K562 (cell line): ENCODE measurements at regions not wholly inside any gene's neighbourhood (a gene's known extent, or its start where the extent isn't known, plus 50 kb on each side); places are given as distances from the start of the nearest gene placed in this dataset.

Experiments used
- ATAC-seq: fragments of 200-7000 bp; cut with Tn5 transposase; 3 replicates; pipeline ENCODE4 v1.9.1; 2020; ENCODE audit warnings: moderate library complexity
- BruUV-seq: library from RNA; stranded (reverse); fragments of 400-500 nt; replicated peaks from 2 replicates; lab custom pipeline; 2021; lab: Mats Ljungman, UMichigan
- CTCF ChIA-PET: fragments of 300-600 bp; formaldehyde crosslinking; extraction: SDS; loops from one replicate; lab custom pipeline; 2021; ENCODE audit warnings: low intra/inter-chr PET ratio; lab: Yijun Ruan, JAX
- POLR2A ChIA-PET: fragments of 300-600, 350-650 bp; sonication (Branson Sonifier 250); formaldehyde crosslinking; extraction: SDS; loops from one replicate; lab custom pipeline; 2021; ENCODE audit warnings: antibody characterized with exemption, inconsistent platforms; lab: Yijun Ruan, JAX
- DNase-seq, 4 experiments: peaks; one replicate each; pipeline versions ENCODE4 v3.0.0 to v3.0.0-alpha.2; 2011 to 2018; ENCODE audit warnings: low spot score in 3 of 4, mixed read lengths in 3 of 4; ENCODE audit errors: extremely low read depth in 1 of 4
- FAIRE-seq: peaks from 2 replicates; lab custom pipeline; 2011; peaks lifted over from hg19 to GRCh38; lab: Jason Lieb, UNC
- H2AFZ ChIP-seq: 2 replicates; pipeline ENCODE4 v1.6.0; 2011; ENCODE audit warnings: low read depth, low read length, control low read depth, inconsistent platforms
- H3K27ac ChIP-seq: fragments of 200-600 bp; 3 replicates; pipeline ENCODE4 v1.8.0; 2011; ENCODE audit warnings: low read depth, mild to moderate bottlenecking, control low read depth, inconsistent platforms, low read length, moderate library complexity, mixed read lengths; ENCODE audit errors: extremely low read depth
- H3K27me3 ChIP-seq, 2 experiments: fragments of 300-600 bp in 1 of 2; 2 replicates in 1 of 2; 3 replicates in 1 of 2; pipeline versions ENCODE4 v1.6.0 to v1.8.0; 2011; ENCODE audit warnings: inconsistent platforms in 2 of 2, low read length in 2 of 2, mild to moderate bottlenecking in 1 of 2, mixed read lengths in 1 of 2, moderate library complexity in 1 of 2; ENCODE audit not compliant: control insufficient read depth in 2 of 2, insufficient read depth in 2 of 2
- H3K36me3 ChIP-seq: fragments of 300-600 bp; 3 replicates; pipeline ENCODE4 v1.8.0; 2011; ENCODE audit warnings: mild to moderate bottlenecking, low read length, inconsistent platforms; ENCODE audit not compliant: control insufficient read depth, insufficient read depth
- H3K4me1 ChIP-seq, 2 experiments: fragments of 200-600 bp in 1 of 2; replicated peaks in 1 of 2; 2 replicates in 1 of 2; 3 replicates in 1 of 2; pipeline versions ENCODE4 v1.5.1 to v1.8.0; 2011; ENCODE audit warnings: inconsistent platforms in 2 of 2, low read length in 2 of 2, mild to moderate bottlenecking in 1 of 2, mixed read lengths in 1 of 2, moderate library complexity in 1 of 2; ENCODE audit not compliant: control insufficient read depth in 2 of 2, insufficient read depth in 2 of 2
- H3K4me2 ChIP-seq: 2 replicates; pipeline ENCODE4 v1.6.1; 2011; ENCODE audit warnings: low read length, control low read depth, inconsistent platforms, mixed read lengths; ENCODE audit not compliant: insufficient read depth
- H3K4me3 ChIP-seq: fragments of 200-600 bp; sonication (generic), shearing (Covaris generic); 2 replicates; pipeline ENCODE4 v1.5.1; 2016; ENCODE audit warnings: control low read depth, inconsistent platforms
- H3K79me2 ChIP-seq: fragments of 200-600 bp; 3 replicates; pipeline ENCODE4 v1.8.0; 2011; ENCODE audit warnings: low read length, inconsistent platforms; ENCODE audit not compliant: control insufficient read depth, insufficient read depth
- H3K9ac ChIP-seq, 2 experiments: 2 replicates each; pipeline versions ENCODE4 v1.6.0 to v1.6.1; 2011; ENCODE audit warnings: low read depth in 2 of 2, low read length in 2 of 2, control low read depth in 1 of 2, inconsistent platforms in 1 of 2, mild to moderate bottlenecking in 1 of 2, mixed read lengths in 1 of 2; ENCODE audit not compliant: insufficient read depth in 1 of 2
- H3K9me1 ChIP-seq: one replicate; pipeline ENCODE4 v1.6.0; 2011; ENCODE audit warnings: inconsistent platforms, mild to moderate bottlenecking, low read length, moderate library complexity; ENCODE audit not compliant: control insufficient read depth, insufficient read depth
- H3K9me3 ChIP-seq: replicated peaks from 2 replicates; pipeline ENCODE4 v1.5.1; 2011; ENCODE audit warnings: low read depth, low read length, inconsistent platforms; ENCODE audit not compliant: control insufficient read depth, insufficient read depth
- H4K20me1 ChIP-seq: replicated peaks from 2 replicates; pipeline ENCODE4 v1.6.1; 2011; ENCODE audit warnings: low read length, inconsistent platforms, mixed read lengths; ENCODE audit not compliant: control insufficient read depth, insufficient read depth
- CCNT2 ChIP-seq: IDR thresholded peaks from 2 replicates; pipeline ENCODE4 v1.6.1; 2011; ENCODE audit warnings: borderline replicate concordance, low read depth, mild to moderate bottlenecking, moderate library complexity, mixed read lengths, low read length; ENCODE audit not compliant: insufficient read length; ENCODE audit errors: extremely low read depth
- FOXK2 ChIP-seq, 2 experiments: fragments of 450-650 bp; IDR thresholded peaks in 1 of 2; conservative IDR thresholded peaks in 1 of 2; 2 replicates each; pipeline ENCODE4 v1.6.1; 2016; ENCODE audit warnings: low read depth in 2 of 2, mild to moderate bottlenecking in 1 of 2
- HDGF ChIP-seq: fragments of 450-650 bp; IDR thresholded peaks from 2 replicates; pipeline ENCODE4 v1.6.1; 2016
- HMG20A ChIP-seq: fragments of 450-650 bp; formaldehyde crosslinking; conservative IDR thresholded peaks from 2 replicates; pipeline ENCODE4 v1.4.0; 2020; ENCODE audit warnings: mild to moderate bottlenecking, mixed read lengths
- RBM34 ChIP-seq: fragments of 200-400 bp; formaldehyde crosslinking; IDR thresholded peaks from 2 replicates; pipeline ENCODE4 v1.6.1; 2018; ENCODE audit warnings: low read length, borderline replicate concordance; ENCODE audit not compliant: insufficient read depth
- RERE ChIP-seq: sonication (generic); formaldehyde crosslinking; IDR thresholded peaks from 2 replicates; pipeline ENCODE4 v1.8.0; 2023; ENCODE audit warnings: missing genetic modification reagents, mild to moderate bottlenecking, borderline replicate concordance
- SP2 ChIP-seq: IDR thresholded peaks from 2 replicates; pipeline ENCODE4 v1.6.1; 2011; ENCODE audit warnings: mild to moderate bottlenecking, low read depth, low read length, moderate library complexity; ENCODE audit not compliant: poor library complexity, severe bottlenecking; ENCODE audit errors: extremely low read depth
- TBL1XR1 ChIP-seq, 2 experiments: IDR thresholded peaks; 2 replicates each; pipeline ENCODE4 v1.6.1; 2012; ENCODE audit warnings: improper control_type of control experiment in 2 of 2, low read length in 2 of 2, mild to moderate bottlenecking in 1 of 2
- TCF7 ChIP-seq: sonication (generic); IDR thresholded peaks from 2 replicates; pipeline ENCODE4 v1.6.1; 2016; ENCODE audit warnings: antibody characterized with exemption, borderline replicate concordance
- TSC22D4 ChIP-seq: fragments of 450-650 bp; IDR thresholded peaks from 2 replicates; pipeline ENCODE4 v1.6.1; 2016; ENCODE audit warnings: missing genetic modification characterization, missing biosample characterization, control low read depth
- ZNF592 ChIP-seq: fragments of 450-650 bp; IDR thresholded peaks from 2 replicates; pipeline ENCODE4 v1.6.1; 2017; ENCODE audit warnings: antibody characterized with exemption, mild to moderate bottlenecking
- WGBS: fragments of 100-300 bp; shearing (Covaris generic); methylation state at CpG from one replicate; pipeline ENCODE4 v1.1.6; 2016; ENCODE audit warnings: low coverage, mixed read lengths; ENCODE audit not compliant: insufficient coverage; ENCODE audit errors: missing lambda C conversion rate; 5-methylcytosine and 5-hydroxymethylcytosine counted together
- in situ Hi-C: fragments of 300-500 bp; cut with MboI; formaldehyde crosslinking; loops from 4 replicates; pipeline ENCODE4 v1.15.0; 2018; ENCODE audit warnings: inconsistent platforms, mixed read lengths
- intact Hi-C: fragments of 100-400 bp; cut with micrococcal nuclease; formaldehyde crosslinking; loops from 2 replicates; pipeline ENCODE4 v1.14.2; 2022
- TF ChIP-seq, protein P1 (sequence below): fragments of 250-450 bp; sonication (Bioruptor Pico); IDR thresholded peaks from 2 replicates; pipeline ENCODE4 v1.8.0; 2022; ENCODE audit warnings: inconsistent platforms

- H3K36me3 ChIP-seq = no peaks in the 10 kb centered on the region
- no peak for FAIRE-seq
- intact Hi-C loops = no loop called here
- WGBS = 0% methylated on average over 2 of the region's 2 CpGs
- no peak overlapping the region for H3K4me2 ChIP-seq
- no peak overlapping the region for H3K4me3 ChIP-seq
- no peak for ATAC-seq
- H3K9ac ChIP-seq = no peak overlapping the region
- no peaks in the 10 kb centered on the region for H3K4me1 ChIP-seq
- H4K20me1 ChIP-seq = no peaks in the 10 kb centered on the region
- no peaks in the 10 kb centered on the region for H3K9me3 ChIP-seq
- ChIA-PET POLR2A (no interaction called here), CTCF (no interaction called here)
- no peaks in the 10 kb centered on the region for H3K27me3 ChIP-seq
- H3K79me2 ChIP-seq = no peaks in the 10 kb centered on the region
- H3K27ac ChIP-seq = no peak overlapping the region
- no TSS peak for BruUV-seq
- H3K9me1 ChIP-seq = no peaks in the 10 kb centered on the region
- in situ Hi-C loops = no loop called here
- DNase-seq = no peak
- no peak overlapping the region for H2AFZ ChIP-seq
- TF ChIP-seq SP2 (no peak), FOXK2 (conservative IDR thresholded peaks at IDR 0.05 in 1 of 2, IDR thresholded peaks at IDR 0.05 in 1 of 2; ENCODE audit: low read depth in 2 of 2) (no peak), TCF7 (no peak), HMG20A (no peak), RERE (CRISPR knock-in tag) (no peak), TSC22D4 (tag) (no peak), TBL1XR1 (IDR thresholded peaks at IDR 0.05; ENCODE audit: low read length in 2 of 2) (no peak), HDGF (no peak), CCNT2 (no peak), ZNF592 (no peak), RBM34 (no peak)
- TF ChIP-seq, protein P1, sequence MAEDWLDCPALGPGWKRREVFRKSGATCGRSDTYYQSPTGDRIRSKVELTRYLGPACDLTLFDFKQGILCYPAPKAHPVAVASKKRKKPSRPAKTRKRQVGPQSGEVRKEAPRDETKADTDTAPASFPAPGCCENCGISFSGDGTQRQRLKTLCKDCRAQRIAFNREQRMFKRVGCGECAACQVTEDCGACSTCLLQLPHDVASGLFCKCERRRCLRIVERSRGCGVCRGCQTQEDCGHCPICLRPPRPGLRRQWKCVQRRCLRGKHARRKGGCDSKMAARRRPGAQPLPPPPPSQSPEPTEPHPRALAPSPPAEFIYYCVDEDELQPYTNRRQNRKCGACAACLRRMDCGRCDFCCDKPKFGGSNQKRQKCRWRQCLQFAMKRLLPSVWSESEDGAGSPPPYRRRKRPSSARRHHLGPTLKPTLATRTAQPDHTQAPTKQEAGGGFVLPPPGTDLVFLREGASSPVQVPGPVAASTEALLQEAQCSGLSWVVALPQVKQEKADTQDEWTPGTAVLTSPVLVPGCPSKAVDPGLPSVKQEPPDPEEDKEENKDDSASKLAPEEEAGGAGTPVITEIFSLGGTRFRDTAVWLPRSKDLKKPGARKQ (CRISPR knock-in tag) = no peak
Measured at GRCh38 chr4:30443289-30443688, 276.9 kb upstream of the PCDH7 start.
